ENCODE measurements at regions not wholly inside any gene's neighbourhood (a gene's known extent, or its start where the extent isn't known, plus 50 kb on each side); places are given as distances from the start of the nearest gene placed in this dataset.

DNA sequence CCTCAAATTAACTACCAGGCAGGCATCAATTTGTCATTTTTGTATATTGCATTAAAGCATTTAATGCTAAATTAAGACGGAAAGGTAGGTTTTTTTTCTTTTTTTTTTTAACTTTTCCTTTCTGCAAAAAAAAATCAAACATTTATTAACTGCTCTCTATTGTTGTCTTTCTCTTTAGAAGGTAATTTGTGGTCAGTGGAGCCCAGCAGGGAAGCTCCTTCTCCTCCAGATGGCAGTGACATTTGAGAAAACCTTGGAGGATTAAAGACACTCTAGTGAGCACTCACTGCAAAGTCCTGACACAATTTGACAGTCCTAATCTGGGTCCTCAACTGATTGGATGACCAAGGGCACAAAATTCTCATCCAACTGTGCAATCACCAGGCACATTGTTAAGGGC, 102.4 kb downstream of the SLIT2 start:
- DNase-seq: no peak

DNA sequence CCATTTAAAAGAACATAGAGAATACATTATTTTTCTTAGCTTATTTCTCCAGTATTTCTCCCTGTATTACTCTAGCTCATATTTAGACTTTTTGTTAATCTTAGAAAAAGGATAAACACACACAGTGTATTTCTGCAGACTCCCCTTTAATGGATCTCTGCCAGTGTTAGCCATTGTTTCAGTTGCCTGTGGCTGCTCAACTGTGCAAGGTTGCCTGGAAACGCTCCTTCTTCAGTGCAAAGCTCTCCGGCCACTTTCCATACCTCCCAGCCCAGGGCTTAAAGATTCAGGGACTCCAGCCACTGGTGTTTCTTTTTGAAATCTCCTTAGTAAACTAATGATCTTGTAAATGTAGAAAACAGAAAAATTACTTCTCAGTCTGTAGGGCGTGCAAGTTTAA, 104.9 kb downstream of the SLIT2 start:
- no peak for DNase-seq

DNA sequence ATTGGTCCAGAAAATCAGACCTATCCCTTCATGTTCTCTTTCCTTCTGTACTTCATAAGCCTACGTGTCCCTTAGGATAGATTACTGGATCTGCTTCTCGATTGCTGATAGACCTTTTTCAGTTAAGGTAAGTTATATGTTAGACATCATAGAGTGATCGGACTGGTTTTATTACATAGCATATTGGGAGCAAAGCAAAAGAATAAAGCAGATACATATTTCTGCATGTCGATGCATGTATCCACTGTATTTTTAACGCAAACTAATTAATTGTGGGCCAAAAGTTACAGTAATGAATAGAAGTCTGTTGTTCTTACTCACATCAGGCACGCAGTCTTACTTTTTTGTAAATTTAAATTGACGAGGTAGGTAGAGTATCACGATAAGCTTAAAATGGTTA, 106.4 kb downstream of the SLIT2 start:
- DNase-seq: no peak

DNA sequence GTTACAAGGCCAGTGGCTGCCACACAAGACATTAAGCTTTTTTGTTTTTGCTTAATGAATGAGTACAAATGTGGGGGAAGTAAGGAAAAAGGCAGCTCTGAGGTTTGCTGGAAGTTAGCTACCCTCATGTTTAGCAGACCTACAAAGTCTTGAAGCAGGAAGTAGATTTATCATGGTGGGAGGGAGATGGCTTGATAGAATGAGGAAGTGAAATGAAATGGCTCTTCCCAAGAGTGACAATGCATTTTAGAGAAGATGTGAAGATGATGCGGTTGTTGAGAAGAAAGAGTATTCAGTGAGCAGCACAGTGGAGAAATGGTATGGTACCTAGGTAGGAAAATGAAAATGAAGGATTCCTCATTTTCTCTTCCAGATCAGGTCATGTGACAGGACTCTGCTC, 108.0 kb downstream of the SLIT2 start:
- DNase-seq: peak in 1 of 2 donors; percentile 1

DNA sequence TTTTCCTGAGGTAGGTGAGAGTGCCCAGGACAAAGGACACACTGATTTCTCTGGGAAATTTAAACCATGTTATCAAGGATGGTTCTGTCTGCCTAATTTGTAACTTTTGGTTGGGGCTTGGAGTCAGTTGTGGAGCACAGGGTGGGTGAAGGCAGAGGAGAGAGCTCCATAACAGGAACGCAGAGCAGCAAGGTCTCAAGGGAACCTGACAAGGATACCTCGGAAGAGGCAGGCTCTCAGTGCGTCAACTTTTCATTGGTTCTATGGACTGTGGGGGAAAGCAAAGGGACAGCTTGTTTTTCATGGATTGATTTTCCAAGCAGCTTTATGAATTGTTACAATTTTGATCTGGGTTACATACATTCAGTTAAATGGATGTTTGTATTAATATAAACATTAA, 110.4 kb downstream of the SLIT2 start:
- DNase-seq: no peak

DNA sequence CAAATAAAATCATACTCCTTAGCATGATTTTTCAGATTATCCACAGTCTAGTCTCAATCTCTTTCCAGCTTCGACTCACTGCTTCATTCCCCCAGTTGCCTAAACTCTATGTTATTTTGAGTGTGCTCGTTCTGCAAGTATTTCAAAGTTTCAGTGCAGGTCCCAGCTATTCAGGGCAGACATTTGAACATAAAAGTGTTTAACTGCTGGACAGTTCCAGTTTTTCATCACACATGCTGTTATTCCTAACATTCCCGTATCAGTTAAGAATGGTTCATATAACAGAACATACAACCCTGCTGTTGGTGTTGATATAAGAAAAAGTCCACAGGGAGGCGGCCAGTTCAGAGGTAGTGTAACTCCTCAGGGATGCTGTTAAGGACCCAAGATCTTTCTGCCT, 113.3 kb downstream of the SLIT2 start:
- DNase-seq: no peak

DNA sequence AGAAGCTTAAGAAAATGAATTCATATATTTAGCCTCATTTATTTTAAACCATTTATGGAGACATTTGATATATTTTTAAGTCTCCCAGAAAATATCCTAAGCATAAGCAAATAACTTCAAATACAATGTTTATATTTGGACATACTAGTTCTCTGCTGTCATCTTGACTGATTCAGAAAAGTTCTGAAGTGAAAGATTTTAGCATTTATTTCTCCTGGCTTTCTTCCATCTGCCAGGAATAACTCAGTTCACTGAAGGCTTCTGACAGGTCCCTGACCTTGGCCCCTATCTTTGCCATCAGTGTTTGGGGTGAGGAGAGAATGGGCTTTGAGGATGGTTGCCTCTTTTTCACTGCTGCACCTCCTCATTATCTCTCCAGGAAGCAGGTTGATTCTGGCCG, 115.7 kb downstream of the SLIT2 start:
- DNase-seq: no peak

DNA sequence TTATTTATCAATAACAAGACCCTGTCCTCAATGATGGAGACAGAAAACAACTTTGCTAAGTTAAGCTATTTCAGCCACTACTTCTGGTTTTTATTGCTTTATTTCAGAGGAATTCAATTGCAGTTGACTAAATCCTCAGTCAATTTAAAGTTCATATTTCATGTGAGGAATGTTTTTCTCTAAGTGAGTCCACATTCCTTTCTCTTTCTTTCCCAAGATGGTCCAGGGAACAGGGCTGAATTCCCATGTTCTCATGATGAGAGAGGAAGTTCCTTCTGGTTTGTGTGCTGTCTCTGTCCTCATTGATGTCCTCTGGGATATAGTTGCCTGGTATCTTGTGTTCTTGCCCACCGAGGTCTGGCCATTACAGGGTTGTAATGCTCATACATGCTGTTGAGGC, 117.2 kb downstream of the SLIT2 start:
- DNase-seq: no peak

DNA sequence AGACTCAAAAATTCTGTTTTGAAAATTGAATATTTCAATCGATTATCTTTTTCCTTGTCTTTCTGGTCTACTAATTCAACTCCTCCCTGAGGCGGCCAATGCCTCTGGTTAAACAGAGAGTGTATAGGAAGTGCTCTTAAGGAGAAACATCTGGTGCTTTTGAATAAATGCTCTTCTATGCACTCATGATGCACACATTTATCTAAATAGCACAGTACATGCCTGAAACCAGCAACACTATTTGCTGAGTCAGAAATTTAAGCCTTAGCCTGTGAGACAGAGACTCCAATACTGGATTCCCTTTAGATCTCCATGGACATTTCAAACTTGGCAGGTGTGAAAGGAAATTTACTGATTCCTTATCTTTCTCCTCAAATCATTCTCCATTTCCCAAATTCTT, 118.6 kb downstream of the SLIT2 start:
- no peak for DNase-seq

DNA sequence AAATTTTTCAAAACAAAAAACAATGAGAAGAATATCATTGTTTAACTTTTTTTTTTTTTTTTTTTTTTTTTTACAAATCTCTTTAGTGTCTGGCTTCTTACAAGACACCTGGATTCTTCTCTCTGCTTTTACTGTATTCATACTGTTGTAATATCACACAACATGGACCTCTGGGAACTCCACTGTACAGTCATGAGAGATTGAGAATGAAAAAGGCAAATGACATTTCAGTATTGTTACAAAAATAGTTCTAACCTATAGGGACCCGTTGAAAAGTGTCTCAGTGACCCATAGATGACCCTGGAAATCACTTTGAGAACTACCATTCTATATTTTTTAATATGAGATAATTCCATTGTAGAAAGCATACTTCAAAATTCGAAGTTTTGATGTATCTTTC, 124.4 kb downstream of the SLIT2 start:
- DNase-seq: no peak

DNA sequence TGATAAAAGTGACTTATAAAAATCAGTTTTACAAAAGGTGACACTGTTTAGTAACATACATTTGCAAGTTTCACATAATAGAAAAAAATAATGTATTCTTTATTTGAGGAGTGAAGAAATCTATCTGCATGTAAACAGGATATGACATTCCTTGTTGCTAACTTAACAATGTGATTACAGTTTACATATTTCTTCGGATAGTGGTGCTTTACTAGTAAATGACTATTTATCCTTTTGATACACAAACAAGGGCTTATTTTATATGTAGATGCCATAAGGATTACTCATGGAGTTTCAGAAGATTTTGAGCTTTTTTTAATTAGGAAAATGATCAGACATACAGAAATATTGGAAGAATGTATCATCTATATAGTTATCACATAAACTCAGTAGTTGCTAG, 126.5 kb downstream of the SLIT2 start:
- no peak for DNase-seq

DNA sequence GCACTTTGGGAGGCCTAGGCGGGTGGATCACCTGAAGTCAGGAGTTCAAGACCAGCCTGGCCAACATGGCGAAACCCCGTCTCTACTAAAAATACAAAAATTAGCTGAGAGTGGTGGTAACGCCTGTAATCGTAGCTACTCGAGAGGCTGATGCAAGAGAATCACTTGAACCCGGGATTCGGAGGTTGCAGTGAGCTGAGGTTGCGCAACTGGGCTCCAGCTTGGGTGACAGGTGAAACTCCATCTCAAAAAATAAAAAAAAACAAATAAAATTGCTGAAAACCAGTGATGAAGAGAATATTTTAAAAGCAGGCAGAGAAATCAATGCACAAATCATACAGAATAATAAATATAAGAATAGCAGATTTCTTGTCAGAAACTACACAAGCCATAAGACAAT, 129.3 kb downstream of the SLIT2 start:
- DNase-seq: no peak

DNA sequence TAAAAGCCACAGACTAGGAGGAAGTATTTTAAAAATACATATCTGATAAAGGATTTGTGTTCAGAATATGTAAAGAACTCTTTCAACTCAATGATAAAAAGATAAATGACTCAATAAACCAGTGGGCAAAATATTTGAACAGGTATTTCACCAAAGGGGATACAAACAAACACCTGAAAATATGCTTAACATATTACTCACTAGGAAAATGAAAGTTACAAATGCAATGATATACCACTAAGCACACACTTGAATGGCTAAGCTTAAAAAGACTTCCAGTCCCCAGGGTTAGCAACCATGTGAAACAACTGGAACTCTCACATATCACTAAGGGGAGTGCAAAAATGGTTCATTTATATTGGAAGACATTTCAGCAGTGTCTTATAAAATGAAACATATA, 131.6 kb downstream of the SLIT2 start:
- DNase-seq: no peak

DNA sequence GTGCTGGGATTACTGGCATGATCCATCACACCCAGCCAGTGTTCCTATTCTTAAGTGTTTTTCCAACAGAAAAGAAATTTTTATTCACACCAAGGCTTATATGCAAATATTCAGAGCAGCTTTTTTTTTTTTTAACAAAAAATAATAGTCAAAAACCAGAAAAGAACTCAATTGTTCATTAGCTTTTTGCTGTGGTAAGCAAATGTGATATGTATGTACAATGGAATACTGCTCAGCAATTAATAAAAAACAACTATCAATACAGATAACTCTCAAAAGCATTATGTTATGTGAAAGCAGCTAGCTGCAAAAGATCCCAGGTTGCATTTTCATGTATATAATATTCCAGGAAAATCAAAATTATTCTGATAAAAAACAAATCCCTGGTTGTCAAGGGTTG, 132.3 kb downstream of the SLIT2 start:
- DNase-seq: no peak

DNA sequence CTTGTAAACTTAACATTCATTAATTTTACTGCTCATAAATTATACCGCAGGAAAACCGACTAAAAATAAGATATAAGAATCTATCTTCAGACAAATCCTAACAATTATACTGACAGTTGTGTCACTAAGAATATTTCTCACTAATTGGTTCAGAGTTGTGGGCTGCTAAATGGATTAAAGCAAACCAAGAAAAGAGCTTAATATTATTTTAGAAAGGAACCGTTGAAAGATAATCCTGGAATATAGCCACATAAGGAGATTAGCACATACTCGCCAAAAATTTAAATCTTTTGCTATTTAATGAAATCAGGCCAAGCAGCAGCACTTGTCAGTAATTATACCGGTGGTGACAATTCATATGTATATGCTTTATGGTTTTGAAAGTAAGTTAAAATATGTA, 132.8 kb downstream of the SLIT2 start:
- DNase-seq: no peak

DNA sequence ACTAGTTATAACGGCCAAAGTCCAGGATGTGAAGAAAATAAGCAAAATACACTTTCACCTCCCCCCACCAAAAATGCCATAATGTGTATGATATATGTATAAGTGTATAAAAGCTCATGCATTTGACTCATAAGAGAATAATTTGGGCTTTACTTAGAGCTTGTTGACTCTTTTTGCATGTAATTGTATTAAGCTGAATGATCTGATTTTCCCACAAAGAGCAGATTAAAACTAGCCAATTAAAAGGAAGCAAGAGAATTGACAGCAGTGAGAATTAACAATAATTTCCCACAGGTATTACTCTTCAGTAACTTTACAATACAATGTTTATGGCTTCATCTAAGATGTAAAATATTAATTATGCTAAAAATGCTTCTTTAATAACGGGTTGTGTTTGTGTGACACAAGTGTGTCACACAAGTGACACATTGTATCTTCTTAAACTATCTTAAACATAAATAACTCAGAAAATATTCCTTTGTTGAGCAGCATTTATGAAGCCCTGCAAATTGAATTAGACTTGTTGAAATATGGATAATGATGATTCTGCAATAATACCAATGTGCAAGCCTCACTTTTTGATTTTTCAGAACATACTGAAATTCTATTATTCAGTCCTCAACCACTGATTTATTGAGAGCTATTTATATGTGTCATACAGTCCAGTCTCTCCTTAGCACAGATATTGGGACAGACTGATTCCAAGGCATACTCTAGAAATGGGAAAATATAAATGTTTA, 134.5 kb downstream of the SLIT2 start:
- DNase-seq: no peak

DNA sequence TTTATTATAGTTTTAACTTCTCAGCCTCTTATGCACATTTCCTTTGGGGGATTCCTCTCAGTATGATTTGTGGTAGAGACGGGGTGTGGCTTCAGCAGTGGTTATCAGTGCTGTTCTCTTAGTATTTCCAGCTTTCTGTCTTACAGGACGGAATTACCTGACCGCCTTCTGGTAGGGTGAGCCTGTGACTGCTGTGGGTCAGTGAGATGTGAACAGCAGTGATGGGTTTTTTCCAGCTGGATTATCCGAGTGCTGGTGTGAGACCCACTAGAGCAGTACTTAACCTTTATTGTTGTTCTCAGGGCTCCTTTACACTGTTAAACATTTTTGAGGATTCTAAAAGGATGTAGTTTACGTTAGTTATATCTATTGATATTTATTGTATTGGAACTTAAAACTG, 135.2 kb downstream of the SLIT2 start:
- DNase-seq: no peak

DNA sequence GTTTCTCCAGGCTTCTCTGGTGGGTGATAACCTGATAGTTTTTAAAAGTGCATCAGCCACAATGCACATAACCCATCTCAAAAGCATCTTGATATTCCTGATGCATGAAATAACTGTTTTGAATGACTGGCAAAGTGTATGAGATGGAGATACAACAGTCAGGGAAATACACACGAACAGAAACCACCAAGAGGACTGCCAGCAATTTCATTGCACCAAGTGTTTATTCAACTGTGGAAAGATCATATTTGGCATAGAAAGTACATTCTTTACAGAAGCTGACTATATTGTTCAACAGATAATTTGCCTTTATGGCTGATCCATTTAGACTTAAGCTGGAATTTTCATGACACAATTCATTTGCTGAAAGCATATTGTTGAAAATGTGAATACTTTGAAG, 139.5 kb downstream of the SLIT2 start:
- no peak for DNase-seq

DNA sequence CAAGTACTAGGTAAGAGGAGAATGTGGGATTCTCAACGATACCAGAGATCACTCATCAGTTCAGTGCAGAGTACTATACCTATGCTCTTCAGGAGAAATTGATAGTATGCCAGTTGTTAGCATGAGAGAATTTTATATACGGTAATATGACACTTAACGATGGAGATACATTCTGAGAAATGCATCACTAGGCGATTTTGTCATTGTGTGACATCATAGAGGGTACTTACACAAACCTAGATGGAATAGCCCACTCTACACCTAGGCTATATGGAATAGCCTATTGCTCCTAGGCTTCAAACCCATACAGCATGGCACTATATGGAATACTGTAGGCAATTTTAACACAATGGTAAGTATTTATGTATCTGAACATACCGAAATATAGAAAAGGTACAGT, 140.2 kb downstream of the SLIT2 start:
- no peak for DNase-seq

DNA sequence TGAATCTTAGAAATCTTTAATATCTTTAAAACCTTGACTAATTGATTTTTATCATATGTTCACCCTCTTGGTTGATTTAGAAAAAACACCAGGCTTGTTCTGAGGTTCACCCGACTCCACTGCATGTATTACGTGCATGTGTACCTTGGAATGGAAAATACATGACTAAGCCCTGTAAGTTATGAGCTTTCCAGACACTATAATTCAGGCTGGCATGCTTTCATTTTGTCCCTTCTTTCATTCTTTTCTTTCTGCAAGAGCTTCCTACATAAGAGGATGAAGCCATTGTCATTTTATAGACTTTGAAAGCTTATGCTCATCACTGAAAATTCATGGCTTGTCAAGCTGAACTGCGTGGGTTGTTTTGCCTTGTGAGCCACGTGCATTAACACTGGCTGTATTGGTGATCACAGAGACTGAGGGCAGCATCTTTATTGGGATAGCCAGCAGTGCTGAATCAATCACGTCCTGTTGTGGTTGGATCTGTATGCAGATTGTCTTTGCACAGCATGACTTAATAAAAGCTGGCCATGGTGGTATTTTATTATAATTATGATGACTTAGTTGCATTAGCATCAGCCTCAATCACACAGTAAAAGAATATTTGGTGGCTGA, 141.9 kb downstream of the SLIT2 start:
- DNase-seq: no peak

DNA sequence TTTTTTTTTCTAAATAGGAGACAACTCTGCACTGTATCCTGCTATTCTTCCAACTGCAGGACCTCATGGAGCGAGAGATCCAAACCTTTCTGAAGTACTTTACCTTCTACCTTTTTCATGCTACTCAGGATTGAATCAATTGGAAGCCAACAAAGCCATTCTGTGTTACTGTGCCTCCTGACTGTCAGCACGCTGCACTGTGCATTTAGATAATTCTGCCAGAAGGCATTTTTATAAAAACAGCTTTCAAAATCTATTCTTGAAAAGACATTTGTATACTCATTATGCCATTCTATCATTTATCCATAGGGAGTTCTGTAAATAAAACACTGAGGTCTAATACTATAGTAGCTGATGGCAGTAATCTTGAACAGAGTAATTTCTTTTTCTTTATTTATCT, 142.8 kb downstream of the SLIT2 start:
- DNase-seq: no peak

DNA sequence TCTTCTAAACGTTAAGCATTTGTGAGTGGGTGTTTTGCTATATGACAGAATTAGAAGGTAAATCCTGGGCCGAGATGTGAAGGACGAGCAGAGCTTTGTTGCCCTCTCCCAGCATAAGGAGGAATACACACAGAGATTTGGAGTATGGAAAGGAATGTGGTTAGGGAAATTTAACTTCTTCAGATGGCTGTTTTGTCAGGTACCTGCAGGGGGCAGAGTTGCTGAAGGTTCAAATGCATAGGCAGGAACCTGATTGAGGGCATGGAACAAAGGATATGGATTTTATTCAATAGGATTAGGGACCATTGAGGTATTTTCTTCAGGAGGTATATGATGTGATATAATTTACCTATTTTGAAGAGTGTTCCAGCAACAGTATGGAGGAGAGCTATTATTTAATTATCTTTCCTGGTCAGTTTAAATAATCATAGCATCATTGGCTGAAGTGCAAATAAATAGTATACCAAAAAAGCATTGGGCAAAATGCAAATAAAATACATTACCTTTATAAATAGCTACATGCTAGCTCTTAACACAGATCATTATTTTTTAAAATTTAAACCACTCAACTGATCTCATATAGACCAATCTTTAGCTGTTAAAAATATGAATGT, 143.6 kb downstream of the SLIT2 start:
- peak; percentile 7 to 54 for DNase-seq

DNA sequence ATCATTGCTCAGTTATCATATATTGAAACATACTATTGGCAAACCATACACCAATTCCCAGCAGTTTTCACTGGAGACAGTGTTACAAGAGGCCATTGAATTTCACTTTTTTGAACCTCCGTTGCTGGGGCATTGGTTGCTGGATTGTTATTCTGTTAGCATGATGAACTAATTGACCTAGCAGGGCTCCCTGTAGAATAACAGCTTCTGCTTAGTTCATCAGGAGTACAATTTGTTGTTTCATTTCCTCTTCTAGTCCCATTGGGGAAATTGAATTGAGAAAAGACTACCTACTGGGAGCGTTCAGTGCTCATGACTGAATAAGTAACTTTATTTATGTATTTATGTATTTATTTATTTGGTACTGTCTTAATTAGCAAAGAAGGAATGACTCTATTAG, 151.6 kb downstream of the SLIT2 start:
- DNase-seq: peak in 1 of 2 donors; percentile 2

DNA sequence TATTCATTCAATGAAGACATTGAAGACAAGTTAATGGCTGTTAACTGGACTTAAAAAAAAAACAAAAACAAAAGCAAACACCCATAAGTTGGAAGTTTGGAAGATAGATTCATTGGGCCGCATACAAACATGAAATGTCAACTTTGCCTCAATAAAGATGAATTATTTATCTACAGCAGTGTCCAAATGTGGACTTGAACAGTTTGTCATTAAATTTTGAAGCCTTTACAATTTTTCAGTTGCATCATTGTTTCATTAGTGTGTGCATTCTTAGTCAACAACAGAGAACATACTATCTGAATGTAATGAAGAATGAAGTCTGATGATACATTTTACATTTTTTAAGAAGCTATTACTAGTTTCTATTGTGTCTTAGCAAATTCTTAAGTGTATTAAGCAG, 152.1 kb downstream of the SLIT2 start:
- DNase-seq: no peak

DNA sequence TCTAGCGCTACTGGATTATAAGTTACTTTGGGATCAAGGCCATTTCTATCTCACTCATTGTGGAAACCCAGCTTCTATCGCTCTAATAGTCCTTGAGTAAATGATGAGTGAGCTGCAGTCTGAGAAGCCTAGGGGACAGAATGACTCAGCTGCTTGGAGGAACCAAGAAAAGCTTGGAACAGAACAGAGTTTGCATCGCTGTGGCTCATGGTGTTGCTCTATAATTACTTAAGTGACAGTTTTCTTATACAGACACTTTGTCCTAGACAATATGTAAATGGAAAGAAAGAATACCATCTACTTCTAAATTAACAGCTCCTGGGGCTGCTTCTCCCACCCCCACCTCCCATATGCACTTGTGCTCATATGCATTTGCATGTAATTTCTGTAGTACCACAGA, 156.9 kb downstream of the SLIT2 start:
- DNase-seq: no peak
